Spleen (tissue), 7 donors: ENCODE measurements at regions not wholly inside any gene's neighbourhood (a gene's known extent, or its start where the extent isn't known, plus 50 kb on each side); places are given as distances from the start of the nearest gene placed in this dataset.
A peak's percentile ranks its signal among the peaks of the same experiment; 100 is the strongest.

Experiments
- POLR2A ChIP-seq, 3 donors: fragments of 450-650 bp; IDR thresholded peaks; one replicate each; pipeline ENCODE4 v1.5.1; 2017; ENCODE audit warnings: antibody characterized with exemption in 3 of 3, mild to moderate bottlenecking in 1 of 3
- POLR2AphosphoS5 ChIP-seq, 3 donors: sonication (generic); formaldehyde crosslinking; IDR thresholded peaks; one replicate each; pipeline ENCODE4 v1.5.1; 2017; ENCODE audit warnings: antibody characterized with exemption in 3 of 3
- TF ChIP-seq, protein P1 (sequence below), 11 experiments: fragments of 200-600 bp in 7 of 11; fragments of 450-650 bp in 4 of 11; sonication (generic) in 4 of 11; IDR thresholded peaks in 8 of 11; conservative IDR thresholded peaks in 3 of 11; 1 replicate in 7 of 11; 2 replicates in 4 of 11; pipeline versions ENCODE4 v1.4.0 to v1.8.0; 2016 to 2021; ENCODE audit warnings: antibody characterized with exemption in 11 of 11, inconsistent platforms in 4 of 11, mild to moderate bottlenecking in 1 of 11
- donor health status: DM: no; HTN: no; CAD: no; lungs with moderate emphysema.
- donor health status: DM: no; HTN: no; CAD: no.
- donor health status: DM: no; HTN: no; CAD: no.

DNA sequence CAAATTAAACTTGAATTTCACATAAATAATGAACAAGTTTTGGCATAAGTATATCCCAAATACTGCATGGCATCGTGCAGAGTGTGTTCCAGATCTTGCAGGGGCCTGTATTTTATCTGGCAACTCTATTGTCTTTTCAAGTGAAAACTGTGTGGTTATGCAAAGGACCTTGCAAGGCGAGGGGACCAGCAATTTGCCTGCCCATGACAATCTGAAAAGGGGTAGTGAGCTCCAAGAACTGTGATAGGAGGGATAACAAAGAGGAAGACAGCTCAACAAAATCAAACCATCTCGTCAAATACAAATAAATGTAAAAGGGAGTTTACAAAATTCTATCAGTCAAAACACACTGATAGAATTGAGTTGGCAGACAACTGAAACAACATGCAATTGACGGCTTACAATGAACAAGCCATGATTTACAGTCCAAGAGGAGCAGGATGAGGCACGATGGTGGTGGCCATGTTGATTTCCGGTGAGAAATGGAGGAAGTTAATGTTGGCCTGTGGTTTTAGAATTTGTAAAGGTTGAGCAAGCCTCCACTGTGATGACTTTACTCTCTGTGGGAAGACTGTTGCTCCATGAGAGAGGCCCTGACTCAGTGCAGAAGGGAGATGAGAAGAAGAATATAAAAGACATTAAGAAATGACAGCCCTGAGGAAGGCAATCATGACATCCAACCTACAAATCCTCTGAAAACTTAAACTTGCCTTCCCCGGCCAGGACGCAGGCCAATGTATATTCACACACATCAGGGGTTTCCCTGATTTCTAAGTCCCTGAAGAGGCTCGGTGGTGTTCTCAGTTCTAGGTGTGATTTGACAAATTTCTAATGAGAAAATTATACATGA is 132.2 kb downstream of the ADSS2 start:
- TF ChIP-seq, protein P1, sequence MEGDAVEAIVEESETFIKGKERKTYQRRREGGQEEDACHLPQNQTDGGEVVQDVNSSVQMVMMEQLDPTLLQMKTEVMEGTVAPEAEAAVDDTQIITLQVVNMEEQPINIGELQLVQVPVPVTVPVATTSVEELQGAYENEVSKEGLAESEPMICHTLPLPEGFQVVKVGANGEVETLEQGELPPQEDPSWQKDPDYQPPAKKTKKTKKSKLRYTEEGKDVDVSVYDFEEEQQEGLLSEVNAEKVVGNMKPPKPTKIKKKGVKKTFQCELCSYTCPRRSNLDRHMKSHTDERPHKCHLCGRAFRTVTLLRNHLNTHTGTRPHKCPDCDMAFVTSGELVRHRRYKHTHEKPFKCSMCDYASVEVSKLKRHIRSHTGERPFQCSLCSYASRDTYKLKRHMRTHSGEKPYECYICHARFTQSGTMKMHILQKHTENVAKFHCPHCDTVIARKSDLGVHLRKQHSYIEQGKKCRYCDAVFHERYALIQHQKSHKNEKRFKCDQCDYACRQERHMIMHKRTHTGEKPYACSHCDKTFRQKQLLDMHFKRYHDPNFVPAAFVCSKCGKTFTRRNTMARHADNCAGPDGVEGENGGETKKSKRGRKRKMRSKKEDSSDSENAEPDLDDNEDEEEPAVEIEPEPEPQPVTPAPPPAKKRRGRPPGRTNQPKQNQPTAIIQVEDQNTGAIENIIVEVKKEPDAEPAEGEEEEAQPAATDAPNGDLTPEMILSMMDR (IDR thresholded peaks at IDR 0.05 in 8 of 11, conservative IDR thresholded peaks at IDR 0.05 in 3 of 11) = peak in 1 of 11 experiments; percentile 7
- TF ChIP-seq POLR2AphosphoS5 (IDR thresholded peaks at IDR 0.05) = peak in 1 of 3 donors; percentile 83
- TF ChIP-seq POLR2A (IDR thresholded peaks at IDR 0.05) = no peak
